OCI-LY3 (cell line): ENCODE measurements at regions not wholly inside any gene's neighbourhood (a gene's known extent, or its start where the extent isn't known, plus 50 kb on each side); places are given as distances from the start of the nearest gene placed in this dataset.
"Not testable (repeated sequence)": the region's sequence is repeated elsewhere in the genome, so short reads cannot be mapped to it uniquely, and the experiment has no call there.

Source experiments
- H2AFZ ChIP-seq: fragments of 200-600, 300-600 bp; shearing (Covaris generic); 2 replicates; pipeline ENCODE4 v1.6.0; 2014; ENCODE audit warnings: antibody characterized with exemption, low read depth, low read length
- H3K27ac ChIP-seq: fragments of 200-600, 300-600 bp; sonication (generic); 2 replicates; pipeline ENCODE4 v1.5.1; 2014; ENCODE audit warnings: mild to moderate bottlenecking, low read length, moderate library complexity, mixed read lengths
- H3K27me3 ChIP-seq: fragments of 200-600, 300-600 bp; sonication (generic); 2 replicates; pipeline ENCODE4 v1.6.1; 2014; ENCODE audit warnings: low read depth, low read length, mixed read lengths
- H3K36me3 ChIP-seq: fragments of 200-600, 300-600 bp; sonication (generic); replicated peaks from 2 replicates; pipeline ENCODE3; 2014; ENCODE audit warnings: low read depth, low read length, mixed read lengths
- H3K4me1 ChIP-seq: fragments of 300-600, 200-600 bp; sonication (generic); 2 replicates; pipeline ENCODE4 v1.6.1; 2014; ENCODE audit warnings: low read length, mixed read lengths
- H3K4me2 ChIP-seq: fragments of 200-600, 300-600 bp; sonication (generic); 2 replicates; pipeline ENCODE4 v1.6.1; 2014; ENCODE audit warnings: low read length, mixed read lengths
- H3K4me3 ChIP-seq: fragments of 300-600, 200-600 bp; sonication (generic); 2 replicates; pipeline ENCODE4 v1.5.1; 2014; ENCODE audit warnings: antibody characterized with exemption, mild to moderate bottlenecking, low read length, moderate library complexity
- H3K79me2 ChIP-seq: fragments of 300-600, 200-600 bp; shearing (Covaris generic); 2 replicates; pipeline ENCODE4 v1.6.1; 2014; ENCODE audit warnings: mild to moderate bottlenecking, low read length, mixed read lengths
- H3K9ac ChIP-seq: fragments of 300-600, 200-600 bp; shearing (Covaris generic); 2 replicates; pipeline ENCODE4 v1.6.0; 2014; ENCODE audit warnings: mild to moderate bottlenecking, low read length, moderate library complexity
- H3K9me3 ChIP-seq: fragments of 200-600, 300-600 bp; shearing (Covaris generic); 2 replicates; pipeline ENCODE4 v1.6.1; 2014; ENCODE audit warnings: low read length, mixed read lengths; ENCODE audit not compliant: insufficient read depth
- H4K20me1 ChIP-seq: fragments of 200-600, 300-600 bp; sonication (generic); 2 replicates; pipeline ENCODE4 v1.6.1; 2016; ENCODE audit warnings: low read length, mixed read lengths; ENCODE audit not compliant: insufficient read depth
- CTCF ChIP-seq: fragments of 200-600, 300-600 bp; sonication (generic); IDR thresholded peaks from 2 replicates; pipeline ENCODE4 v1.5.1; 2014; ENCODE audit warnings: antibody characterized with exemption, low read length, low read depth
- EZH2phosphoT487 ChIP-seq: fragments of 200-600 bp; shearing (Covaris generic); IDR thresholded peaks from 2 replicates; pipeline ENCODE4 v1.6.1; 2018; ENCODE audit warnings: antibody characterized with exemption, mixed run types, low read depth

- H3K36me3 ChIP-seq, H3K27ac ChIP-seq: not testable (repeated sequence)
These were observed 113.4 kb downstream of the XPNPEP1 start for GRCh38 chr10:109809954-109810353.

GRCh38 chr10:109801191-109801590 lies 122.1 kb downstream of the XPNPEP1 start:
- not testable (repeated sequence) for H3K4me1 ChIP-seq, H3K27me3 ChIP-seq, H2AFZ ChIP-seq, H3K9ac ChIP-seq, H4K20me1 ChIP-seq, H3K9me3 ChIP-seq, H3K4me3 ChIP-seq, H3K4me2 ChIP-seq, H3K79me2 ChIP-seq, H3K36me3 ChIP-seq, H3K27ac ChIP-seq

More at GRCh38 chr10:109809954-109810353, 113.4 kb downstream of the XPNPEP1 start:
- H3K9ac ChIP-seq, H3K27me3 ChIP-seq, H3K4me2 ChIP-seq, H4K20me1 ChIP-seq, H3K9me3 ChIP-seq, H3K4me1 ChIP-seq, H3K79me2 ChIP-seq, H3K4me3 ChIP-seq, H2AFZ ChIP-seq: not testable (repeated sequence)

- Histone ChIP-seq H2AFZ (no peak overlapping the region), H3K4me3 (no peak overlapping the region), H4K20me1 (no peaks in the 10 kb centered on the region), H3K27me3 (0 out of 2 replicates have a peak, but pooled peaks cover 4% of the 10 kb centered on the region), H3K4me1 (no peaks in the 10 kb centered on the region), H3K4me2 (no peak overlapping the region), H3K36me3 (no peaks in the 10 kb centered on the region), H3K79me2 (no peaks in the 10 kb centered on the region), H3K9me3 (no peaks in the 10 kb centered on the region), H3K9ac (no peak overlapping the region), H3K27ac (no peak overlapping the region)
- TF ChIP-seq EZH2phosphoT487 (no peak), CTCF (no peak)
These were observed 132.7 kb downstream of the XPNPEP1 start for GRCh38 chr10:109790647-109791046.

GRCh38 chr10:109784236-109784635 lies 139.1 kb downstream of the XPNPEP1 start:
- Histone ChIP-seq H2AFZ (no peak overlapping the region), H3K27me3 (0 out of 2 replicates have a peak, but pooled peaks cover 1% of the 10 kb centered on the region), H3K36me3 (no peaks in the 10 kb centered on the region)

GRCh38 chr10:109783286-109783685 lies 140.0 kb downstream of the XPNPEP1 start:
- TF ChIP-seq CTCF, result no peak
- no peak for TF ChIP-seq EZH2phosphoT487
- Histone ChIP-seq H3K36me3 (no peaks in the 10 kb centered on the region), H3K27ac (no peak overlapping the region), H3K79me2 (no peaks in the 10 kb centered on the region), H3K9me3 (no peaks in the 10 kb centered on the region), H3K27me3 (no peaks in the 10 kb centered on the region), H3K4me1 (no peaks in the 10 kb centered on the region), H3K4me2 (no peak overlapping the region), H2AFZ (no peak overlapping the region), H3K4me3 (no peak overlapping the region), H3K9ac (no peak overlapping the region), H4K20me1 (no peaks in the 10 kb centered on the region)

More at GRCh38 chr10:109784236-109784635, 139.1 kb downstream of the XPNPEP1 start:
- H3K4me3 ChIP-seq, result no peak overlapping the region
- no peak overlapping the region for H3K27ac ChIP-seq
- no peaks in the 10 kb centered on the region for H4K20me1 ChIP-seq
- no peak overlapping the region for H3K9ac ChIP-seq
- no peaks in the 10 kb centered on the region for H3K79me2 ChIP-seq
- H3K4me2 ChIP-seq, result no peak overlapping the region
- H3K4me1 ChIP-seq, result no peaks in the 10 kb centered on the region
- TF ChIP-seq EZH2phosphoT487 (no peak), CTCF (no peak)
- H3K9me3 ChIP-seq, result no peaks in the 10 kb centered on the region
